ENCODE measurements at regions not wholly inside any gene's neighbourhood (a gene's known extent, or its start where the extent isn't known, plus 50 kb on each side); places are given as distances from the start of the nearest gene placed in this dataset.

DNA sequence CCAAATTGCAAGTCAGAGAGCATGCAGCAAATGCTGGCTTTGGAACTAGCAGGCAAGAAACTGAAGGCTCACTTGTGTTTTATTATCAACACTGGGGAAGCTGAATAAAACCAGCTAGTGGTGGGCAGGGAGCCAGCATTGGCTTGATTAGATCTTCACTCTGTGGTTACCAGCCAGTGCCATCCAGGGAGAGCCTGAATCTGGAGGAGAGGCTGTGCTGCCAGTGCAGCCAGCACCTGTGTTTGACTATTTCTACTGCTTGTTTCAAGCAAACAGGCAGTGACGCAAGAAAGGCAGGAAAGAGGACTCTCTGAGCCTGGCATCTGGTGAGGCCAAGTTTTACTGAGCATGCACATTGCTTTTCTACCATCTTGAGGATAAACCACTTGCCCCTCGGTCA lies 247.0 kb downstream of the PHLDA1 start:
- peak; percentile 14 for DNase-seq
- H3K18ac ChIP-seq (ENCODE audit: low read depth, low read length), result no peak overlapping the region; the same call in 1 of the 2 replicates
- CTCF ChIA-PET, result no interaction called here
- in situ Hi-C loops (cut with MboI; ENCODE audit: low sequenced_read_pairs) (no loop called here), intact Hi-C loops (cut with micrococcal nuclease) (no loop called here), dilution Hi-C loops (cut with HindIII; ENCODE audit: low sequenced_read_pairs, unreplicated experiment) (no loop called here)
- H3K4me2 ChIP-seq (ENCODE audit: low read depth, low read length), result no peak overlapping the region
- peak overlapping the region; percentile 0 to 6; a peak in 2 of 4 replicates for H4K8ac ChIP-seq (ENCODE audit: low read depth in 2 of 2, low read length in 2 of 2)
- no TSS peak for BruUV-seq (replicated peaks)
- 0 out of 4 replicates have a peak, but pooled peaks cover 0 to 4% of the 10 kb centered on the region in 2 experiments for H3K79me1 ChIP-seq (ENCODE audit: low read depth in 1 of 2, low read length in 2 of 2)
- H2BK5ac ChIP-seq (ENCODE audit: low read depth, low read length, poor library complexity, severe bottlenecking), result no peak overlapping the region
- H3K9ac ChIP-seq (ENCODE audit: low read depth, low read length), result no peak overlapping the region
- no peaks in the 10 kb centered on the region for H3K36me3 ChIP-seq (ENCODE audit: control insufficient read depth, insufficient read depth, low read length)
- no peak overlapping the region for H3K23ac ChIP-seq (ENCODE audit: low read depth, low read length)
- H2AK5ac ChIP-seq (ENCODE audit: low read depth, low read length), result peak overlapping the region; percentile 65
- peak overlapping the region; percentile 34 for H3K4ac ChIP-seq (ENCODE audit: low read depth, low read length)
- H4K5ac ChIP-seq (ENCODE audit: low read depth, low read length), result peak overlapping the region; percentile 7; the same call in 1 of the 2 replicates
- no peaks in the 10 kb centered on the region for H3K9me3 ChIP-seq (ENCODE audit: control insufficient read depth, insufficient read depth, low read length)
- no peak overlapping the region for H3K56ac ChIP-seq (ENCODE audit: extremely low read depth, insufficient read depth, low read length)
- no peak overlapping the region for H3K4me3 ChIP-seq (ENCODE audit: insufficient read depth, low read depth, low read length)
- 100% methylated on average over 1 of the region's 2 CpGs; no CpG with 5 or more reads in 1 of the 2 experiments for WGBS, 2 experiments (ENCODE audit: extremely low coverage in 2 of 2, insufficient read length in 1 of 2)
- H4K91ac ChIP-seq (ENCODE audit: insufficient read depth, low read depth, low read length), result no peak overlapping the region; the same call in 1 of the 2 replicates
- POLR2A ChIA-PET (ENCODE audit: unreplicated experiment), result no interaction called here
- peak overlapping the region; percentile 31; the same call in 1 of the 2 replicates for H2BK120ac ChIP-seq (ENCODE audit: low read depth, low read length)
- peak overlapping the region; percentile 61; the same call in 1 of the 2 replicates for H2BK20ac ChIP-seq (ENCODE audit: low read depth, low read length)
- H2AFZ ChIP-seq (replicated peaks; ENCODE audit: low read length, poor library complexity), result no peak overlapping the region
- no peaks in the 10 kb centered on the region for H4K20me1 ChIP-seq (ENCODE audit: insufficient read depth, low read length)
- peaks cover 21% of the 10 kb centered on the region for H3K4me1 ChIP-seq (ENCODE audit: control insufficient read depth, insufficient read depth, low read length)
- H2BK15ac ChIP-seq (ENCODE audit: low read depth, low read length), result peak overlapping the region; percentile 72; the same call in 2 of the 3 replicates
- H3K14ac ChIP-seq (replicated peaks; ENCODE audit: low read depth, low read length), result peak overlapping the region; percentile 29; the same call in 1 of the 2 replicates
- peak overlapping the region; percentile 1; the same call in 1 of the 2 replicates for H3K27ac ChIP-seq (ENCODE audit: insufficient read depth, low read length)
- no peak overlapping the region for H2AK9ac ChIP-seq (replicated peaks; ENCODE audit: low read depth, low read length, poor library complexity)
- TF ChIP-seq MXI1 (IDR thresholded peaks at IDR 0.05; ENCODE audit: borderline replicate concordance, low read depth, low read length) (no peak), RFX5 (IDR thresholded peaks at IDR 0.05; ENCODE audit: low read depth, low read length) (no peak), MAZ (IDR thresholded peaks at IDR 0.05; ENCODE audit: borderline replicate concordance, low read depth, low read length) (no peak), CEBPB (IDR thresholded peaks at IDR 0.05; ENCODE audit: low read depth, low read length) (peak; percentile 67), SMC3 (IDR thresholded peaks at IDR 0.05; ENCODE audit: low read depth, low read length) (no peak)
- no peaks in the 10 kb centered on the region for H3K27me3 ChIP-seq (ENCODE audit: control insufficient read depth, insufficient read depth, low read length)
- ATAC-seq (ENCODE audit: low read depth), result peak; percentile 22; the same call in 1 of the 2 replicates
- H3K9me1 ChIP-seq (ENCODE audit: insufficient read depth, low read length), result peaks cover 17% of the 10 kb centered on the region
